ENCODE measurements at regions not wholly inside any gene's neighbourhood (a gene's known extent, or its start where the extent isn't known, plus 50 kb on each side); places are given as distances from the start of the nearest gene placed in this dataset.

GRCh38 chr20:28616354-28616753 is 2641.1 kb upstream of the DEFB115 start:
- TF ChIP-seq CTCF (conservative IDR thresholded peaks at IDR 0.05; ENCODE audit: low read length) (no peak), EZH2phosphoT487 (IDR thresholded peaks at IDR 0.05; ENCODE audit: borderline replicate concordance, low read depth, low read length) (no peak)

Measured in OCI-LY7 (cell line).